ENCODE measurements at regions not wholly inside any gene's neighbourhood (a gene's known extent, or its start where the extent isn't known, plus 50 kb on each side); places are given as distances from the start of the nearest gene placed in this dataset.

DNA sequence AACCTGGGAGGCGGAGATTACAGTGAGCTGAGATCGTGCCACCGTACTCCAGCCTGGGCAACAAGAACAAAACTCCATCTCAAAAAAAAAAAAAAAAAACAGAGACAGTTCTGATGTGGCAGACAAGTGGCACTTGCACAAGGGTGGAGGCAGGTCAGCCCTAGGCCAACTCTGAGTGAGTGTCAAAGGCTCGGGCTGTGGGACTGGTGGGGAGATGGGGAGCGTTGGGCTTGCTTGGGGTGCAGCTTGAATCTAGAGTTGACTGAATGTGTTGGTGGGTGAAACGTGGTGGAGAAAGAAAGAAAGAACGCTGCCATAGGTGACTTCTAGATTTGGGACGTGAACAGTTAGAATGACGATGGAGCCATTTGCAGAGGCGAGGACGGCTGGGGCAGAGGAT lies 121.3 kb upstream of the SPACA7 start:
- no peaks in the 10 kb centered on the region for H3K4me1 ChIP-seq (ENCODE audit: control insufficient read depth in 1 of 2, insufficient read depth in 2 of 2, low read length in 2 of 2)
- H3K36me3 ChIP-seq (ENCODE audit: control insufficient read depth in 1 of 2, insufficient read depth in 2 of 2, low read length in 2 of 2), result no peaks in the 10 kb centered on the region
- no peak overlapping the region for H3K9ac ChIP-seq (ENCODE audit: low read length)
- intact Hi-C loops (cut with micrococcal nuclease), result no loop called here
- no peaks in the 10 kb centered on the region for H3K9me3 ChIP-seq (ENCODE audit: control insufficient read depth in 1 of 2, insufficient read depth in 1 of 2, low read depth in 1 of 2, low read length in 2 of 2)
- ATAC-seq (no peak), DNase-seq (ENCODE audit: low read depth, low spot score) (no peak)
- no peak overlapping the region for H3K4me2 ChIP-seq (ENCODE audit: low read length)
- ChIA-PET CTCF (no interaction called here), POLR2A (no interaction called here), RAD21 (ENCODE audit: low non-redundant PET in 1 of 2, low total read pairs in 2 of 2, uncharacterized antibody in 2 of 2, unreplicated experiment in 2 of 2) (no interaction called here)
- H3K27ac ChIP-seq (ENCODE audit: low read depth, low read length), result no peak overlapping the region
- BruUV-seq (replicated peaks), result no TSS peak
- H3K9me2 ChIP-seq (ENCODE audit: insufficient read depth), result no peaks in the 10 kb centered on the region
- no peaks in the 10 kb centered on the region for H4K20me1 ChIP-seq (ENCODE audit: insufficient read depth)
- TF ChIP-seq SIN3A (IDR thresholded peaks at IDR 0.05; ENCODE audit: low read depth) (no peak), POLR2AphosphoS5 (IDR thresholded peaks at IDR 0.05; ENCODE audit: low read depth, low read length) (no peak), ELF1 (IDR thresholded peaks at IDR 0.05; ENCODE audit: borderline replicate concordance, low read depth) (no peak), RAD21 (IDR thresholded peaks at IDR 0.05; ENCODE audit: low read depth) (no peak), EZH2phosphoT487 (IDR thresholded peaks at IDR 0.05; ENCODE audit: borderline replicate concordance) (no peak), CEBPB (IDR thresholded peaks at IDR 0.05; ENCODE audit: low read depth) (no peak), YY1 (IDR thresholded peaks at IDR 0.05; ENCODE audit: extremely low read depth, insufficient replicate concordance, low read depth, low read length) (no peak), FOSL1 (IDR thresholded peaks at IDR 0.05; ENCODE audit: low read depth) (no peak), SRF (IDR thresholded peaks at IDR 0.05; ENCODE audit: low read depth) (no peak), ZFX (IDR thresholded peaks at IDR 0.05) (no peak), CBX3 (IDR thresholded peaks at IDR 0.05; ENCODE audit: low read depth) (no peak), POLR2A (IDR thresholded peaks at IDR 0.05; ENCODE audit: borderline replicate concordance, extremely low read depth, insufficient read depth, insufficient read length) (no peak), EGR1 (IDR thresholded peaks at IDR 0.05; ENCODE audit: low read depth) (no peak)
- TF ChIP-seq, protein P1, sequence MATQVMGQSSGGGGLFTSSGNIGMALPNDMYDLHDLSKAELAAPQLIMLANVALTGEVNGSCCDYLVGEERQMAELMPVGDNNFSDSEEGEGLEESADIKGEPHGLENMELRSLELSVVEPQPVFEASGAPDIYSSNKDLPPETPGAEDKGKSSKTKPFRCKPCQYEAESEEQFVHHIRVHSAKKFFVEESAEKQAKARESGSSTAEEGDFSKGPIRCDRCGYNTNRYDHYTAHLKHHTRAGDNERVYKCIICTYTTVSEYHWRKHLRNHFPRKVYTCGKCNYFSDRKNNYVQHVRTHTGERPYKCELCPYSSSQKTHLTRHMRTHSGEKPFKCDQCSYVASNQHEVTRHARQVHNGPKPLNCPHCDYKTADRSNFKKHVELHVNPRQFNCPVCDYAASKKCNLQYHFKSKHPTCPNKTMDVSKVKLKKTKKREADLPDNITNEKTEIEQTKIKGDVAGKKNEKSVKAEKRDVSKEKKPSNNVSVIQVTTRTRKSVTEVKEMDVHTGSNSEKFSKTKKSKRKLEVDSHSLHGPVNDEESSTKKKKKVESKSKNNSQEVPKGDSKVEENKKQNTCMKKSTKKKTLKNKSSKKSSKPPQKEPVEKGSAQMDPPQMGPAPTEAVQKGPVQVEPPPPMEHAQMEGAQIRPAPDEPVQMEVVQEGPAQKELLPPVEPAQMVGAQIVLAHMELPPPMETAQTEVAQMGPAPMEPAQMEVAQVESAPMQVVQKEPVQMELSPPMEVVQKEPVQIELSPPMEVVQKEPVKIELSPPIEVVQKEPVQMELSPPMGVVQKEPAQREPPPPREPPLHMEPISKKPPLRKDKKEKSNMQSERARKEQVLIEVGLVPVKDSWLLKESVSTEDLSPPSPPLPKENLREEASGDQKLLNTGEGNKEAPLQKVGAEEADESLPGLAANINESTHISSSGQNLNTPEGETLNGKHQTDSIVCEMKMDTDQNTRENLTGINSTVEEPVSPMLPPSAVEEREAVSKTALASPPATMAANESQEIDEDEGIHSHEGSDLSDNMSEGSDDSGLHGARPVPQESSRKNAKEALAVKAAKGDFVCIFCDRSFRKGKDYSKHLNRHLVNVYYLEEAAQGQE (IDR thresholded peaks at IDR 0.05; ENCODE audit: low read depth), result no peak
- TF ChIP-seq, protein P2, sequence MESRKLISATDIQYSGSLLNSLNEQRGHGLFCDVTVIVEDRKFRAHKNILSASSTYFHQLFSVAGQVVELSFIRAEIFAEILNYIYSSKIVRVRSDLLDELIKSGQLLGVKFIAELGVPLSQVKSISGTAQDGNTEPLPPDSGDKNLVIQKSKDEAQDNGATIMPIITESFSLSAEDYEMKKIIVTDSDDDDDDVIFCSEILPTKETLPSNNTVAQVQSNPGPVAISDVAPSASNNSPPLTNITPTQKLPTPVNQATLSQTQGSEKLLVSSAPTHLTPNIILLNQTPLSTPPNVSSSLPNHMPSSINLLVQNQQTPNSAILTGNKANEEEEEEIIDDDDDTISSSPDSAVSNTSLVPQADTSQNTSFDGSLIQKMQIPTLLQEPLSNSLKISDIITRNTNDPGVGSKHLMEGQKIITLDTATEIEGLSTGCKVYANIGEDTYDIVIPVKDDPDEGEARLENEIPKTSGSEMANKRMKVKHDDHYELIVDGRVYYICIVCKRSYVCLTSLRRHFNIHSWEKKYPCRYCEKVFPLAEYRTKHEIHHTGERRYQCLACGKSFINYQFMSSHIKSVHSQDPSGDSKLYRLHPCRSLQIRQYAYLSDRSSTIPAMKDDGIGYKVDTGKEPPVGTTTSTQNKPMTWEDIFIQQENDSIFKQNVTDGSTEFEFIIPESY (IDR thresholded peaks at IDR 0.05; ENCODE audit: extremely low read depth, insufficient replicate concordance, low read length), result no peak
- H2AFZ ChIP-seq (ENCODE audit: low read depth, low read length, poor library complexity, severe bottlenecking), result no peak overlapping the region
- H3K79me2 ChIP-seq (ENCODE audit: insufficient read depth, low read length), result no peaks in the 10 kb centered on the region
- no peak overlapping the region for H3K4me3 ChIP-seq (replicated peaks in 1 of 2; ENCODE audit: low read depth in 1 of 2, low read length in 2 of 2)
- H3K27me3 ChIP-seq (ENCODE audit: insufficient read depth, low read length), result peaks cover 32% of the 10 kb centered on the region
